Stimulated activated CD4-positive, alpha-beta T cell treated with anti-CD3 and anti-CD28 coated beads, Interleukin-1b, Interleukin-23, amount 100 ng/mL, for 48 hours (primary cell): ENCODE measurements at regions not wholly inside any gene's neighbourhood (a gene's known extent, or its start where the extent isn't known, plus 50 kb on each side); places are given as distances from the start of the nearest gene placed in this dataset.

Experiments
- DNase-seq: peaks from one replicate; pipeline ENCODE4 v3.0.0-alpha.2; 2020

- no peak for DNase-seq
Observed at GRCh38 chr6:21429291-21429690, 164.3 kb upstream of the SOX4 start.

- DNase-seq = no peak
Observed at GRCh38 chr6:21431526-21431925, 162.0 kb upstream of the SOX4 start.

- DNase-seq = no peak
Observed at GRCh38 chr6:21436625-21437024, 156.9 kb upstream of the SOX4 start.

- no peak for DNase-seq
Observed at GRCh38 chr6:21437581-21437980, 156.0 kb upstream of the SOX4 start.

- peak; percentile 66 for DNase-seq
Observed at GRCh38 chr6:21438237-21438985, 155.1 kb upstream of the SOX4 start.

- DNase-seq = no peak
Observed at GRCh38 chr6:21438986-21439352, 154.6 kb upstream of the SOX4 start.

GRCh38 chr6:21441386-21441785, 152.2 kb upstream of the SOX4 start:
- peak; percentile 21 for DNase-seq

- no peak for DNase-seq
Observed at GRCh38 chr6:21442874-21443273, 150.7 kb upstream of the SOX4 start.

GRCh38 chr6:21444711-21445260, 148.8 kb upstream of the SOX4 start:
- no peak for DNase-seq

GRCh38 chr6:21447987-21448386, 145.6 kb upstream of the SOX4 start:
- DNase-seq = no peak

GRCh38 chr6:21448485-21449109, 145.0 kb upstream of the SOX4 start:
- DNase-seq = no peak

- no peak for DNase-seq
Observed at GRCh38 chr6:21450149-21450548, 143.4 kb upstream of the SOX4 start.

GRCh38 chr6:21450628-21451027, 142.9 kb upstream of the SOX4 start:
- DNase-seq = no peak

- DNase-seq = no peak
Observed at GRCh38 chr6:21451546-21452013, 142.0 kb upstream of the SOX4 start.

- no peak for DNase-seq
Observed at GRCh38 chr6:21454262-21454661, 139.3 kb upstream of the SOX4 start.

- no peak for DNase-seq
Observed at GRCh38 chr6:21455071-21455470, 138.5 kb upstream of the SOX4 start.

GRCh38 chr6:21457647-21458046, 135.9 kb upstream of the SOX4 start:
- no peak for DNase-seq

GRCh38 chr6:21459641-21460040, 133.9 kb upstream of the SOX4 start:
- no peak for DNase-seq

GRCh38 chr6:21461844-21462518, 131.6 kb upstream of the SOX4 start:
- no peak for DNase-seq

- no peak for DNase-seq
Observed at GRCh38 chr6:21462519-21462852, 131.1 kb upstream of the SOX4 start.

GRCh38 chr6:21467091-21467490, 126.5 kb upstream of the SOX4 start:
- no peak for DNase-seq

- DNase-seq = no peak
Observed at GRCh38 chr6:21468461-21468860, 125.1 kb upstream of the SOX4 start.

- DNase-seq = no peak
Observed at GRCh38 chr6:21469213-21469612, 124.3 kb upstream of the SOX4 start.

- no peak for DNase-seq
Observed at GRCh38 chr6:21476112-21476511, 117.4 kb upstream of the SOX4 start.
